OCI-LY3 (cell line): ENCODE measurements at regions not wholly inside any gene's neighbourhood (a gene's known extent, or its start where the extent isn't known, plus 50 kb on each side); places are given as distances from the start of the nearest gene placed in this dataset.

Experiments
- H2AFZ ChIP-seq: fragments of 200-600, 300-600 bp; shearing (Covaris generic); 2 replicates; pipeline ENCODE4 v1.6.0; 2014; ENCODE audit warnings: antibody characterized with exemption, low read depth, low read length
- H3K27ac ChIP-seq: fragments of 200-600, 300-600 bp; sonication (generic); 2 replicates; pipeline ENCODE4 v1.5.1; 2014; ENCODE audit warnings: mild to moderate bottlenecking, low read length, moderate library complexity, mixed read lengths
- H3K27me3 ChIP-seq: fragments of 200-600, 300-600 bp; sonication (generic); 2 replicates; pipeline ENCODE4 v1.6.1; 2014; ENCODE audit warnings: low read depth, low read length, mixed read lengths
- H3K36me3 ChIP-seq: fragments of 200-600, 300-600 bp; sonication (generic); replicated peaks from 2 replicates; pipeline ENCODE3; 2014; ENCODE audit warnings: low read depth, low read length, mixed read lengths
- H3K4me1 ChIP-seq: fragments of 300-600, 200-600 bp; sonication (generic); 2 replicates; pipeline ENCODE4 v1.6.1; 2014; ENCODE audit warnings: low read length, mixed read lengths
- H3K4me2 ChIP-seq: fragments of 200-600, 300-600 bp; sonication (generic); 2 replicates; pipeline ENCODE4 v1.6.1; 2014; ENCODE audit warnings: low read length, mixed read lengths
- H3K4me3 ChIP-seq: fragments of 300-600, 200-600 bp; sonication (generic); 2 replicates; pipeline ENCODE4 v1.5.1; 2014; ENCODE audit warnings: antibody characterized with exemption, mild to moderate bottlenecking, low read length, moderate library complexity
- H3K79me2 ChIP-seq: fragments of 300-600, 200-600 bp; shearing (Covaris generic); 2 replicates; pipeline ENCODE4 v1.6.1; 2014; ENCODE audit warnings: mild to moderate bottlenecking, low read length, mixed read lengths
- H3K9ac ChIP-seq: fragments of 300-600, 200-600 bp; shearing (Covaris generic); 2 replicates; pipeline ENCODE4 v1.6.0; 2014; ENCODE audit warnings: mild to moderate bottlenecking, low read length, moderate library complexity
- H3K9me3 ChIP-seq: fragments of 200-600, 300-600 bp; shearing (Covaris generic); 2 replicates; pipeline ENCODE4 v1.6.1; 2014; ENCODE audit warnings: low read length, mixed read lengths; ENCODE audit not compliant: insufficient read depth
- H4K20me1 ChIP-seq: fragments of 200-600, 300-600 bp; sonication (generic); 2 replicates; pipeline ENCODE4 v1.6.1; 2016; ENCODE audit warnings: low read length, mixed read lengths; ENCODE audit not compliant: insufficient read depth
- EZH2phosphoT487 ChIP-seq: fragments of 200-600 bp; shearing (Covaris generic); IDR thresholded peaks from 2 replicates; pipeline ENCODE4 v1.6.1; 2018; ENCODE audit warnings: antibody characterized with exemption, mixed run types, low read depth
- TF ChIP-seq, protein P1 (sequence below): fragments of 200-600, 300-600 bp; sonication (generic); IDR thresholded peaks from 2 replicates; pipeline ENCODE4 v1.5.1; 2014; ENCODE audit warnings: antibody characterized with exemption, low read length, low read depth

DNA sequence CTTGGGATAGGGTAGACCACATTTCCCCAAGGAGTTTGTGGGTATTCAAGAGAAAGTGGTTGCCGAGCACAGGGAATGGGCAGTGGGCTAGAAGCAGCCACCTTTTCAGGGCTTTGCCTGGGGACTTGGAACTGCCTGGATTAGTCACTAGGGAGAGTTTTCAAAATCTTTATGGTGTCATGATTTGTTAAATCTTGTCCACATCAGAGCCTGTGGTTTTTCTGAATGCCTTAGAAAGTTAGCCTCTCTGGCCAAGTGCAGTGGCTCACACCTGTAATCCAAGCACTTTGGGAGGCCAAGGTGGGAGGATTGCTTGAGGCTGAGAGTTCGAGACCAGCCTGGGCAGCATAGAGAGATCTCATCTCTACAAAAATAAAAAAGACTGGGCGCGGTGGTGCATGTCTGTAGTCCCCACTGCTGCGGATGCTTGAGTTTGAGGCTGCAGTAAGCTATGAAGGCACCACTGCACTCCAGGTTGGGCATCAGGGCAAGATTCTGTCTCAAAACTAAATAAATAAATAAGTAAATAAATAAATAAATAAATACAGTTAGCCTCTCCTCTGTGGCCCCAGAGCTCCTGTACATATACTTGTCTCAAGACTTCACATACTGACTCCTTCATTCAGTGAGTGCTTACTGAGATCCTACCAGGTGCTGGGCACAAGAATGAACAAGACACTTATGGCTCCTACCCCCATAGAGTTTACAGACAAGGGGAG lies 76.3 kb upstream of the HNF1B start:
- peak overlapping the region; percentile 24; the same call in 1 of the 2 replicates for H3K27ac ChIP-seq
- TF ChIP-seq EZH2phosphoT487: no peak
- TF ChIP-seq, protein P1, sequence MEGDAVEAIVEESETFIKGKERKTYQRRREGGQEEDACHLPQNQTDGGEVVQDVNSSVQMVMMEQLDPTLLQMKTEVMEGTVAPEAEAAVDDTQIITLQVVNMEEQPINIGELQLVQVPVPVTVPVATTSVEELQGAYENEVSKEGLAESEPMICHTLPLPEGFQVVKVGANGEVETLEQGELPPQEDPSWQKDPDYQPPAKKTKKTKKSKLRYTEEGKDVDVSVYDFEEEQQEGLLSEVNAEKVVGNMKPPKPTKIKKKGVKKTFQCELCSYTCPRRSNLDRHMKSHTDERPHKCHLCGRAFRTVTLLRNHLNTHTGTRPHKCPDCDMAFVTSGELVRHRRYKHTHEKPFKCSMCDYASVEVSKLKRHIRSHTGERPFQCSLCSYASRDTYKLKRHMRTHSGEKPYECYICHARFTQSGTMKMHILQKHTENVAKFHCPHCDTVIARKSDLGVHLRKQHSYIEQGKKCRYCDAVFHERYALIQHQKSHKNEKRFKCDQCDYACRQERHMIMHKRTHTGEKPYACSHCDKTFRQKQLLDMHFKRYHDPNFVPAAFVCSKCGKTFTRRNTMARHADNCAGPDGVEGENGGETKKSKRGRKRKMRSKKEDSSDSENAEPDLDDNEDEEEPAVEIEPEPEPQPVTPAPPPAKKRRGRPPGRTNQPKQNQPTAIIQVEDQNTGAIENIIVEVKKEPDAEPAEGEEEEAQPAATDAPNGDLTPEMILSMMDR: no peak
- H3K27me3 ChIP-seq: no peaks in the 10 kb centered on the region
- H3K9me3 ChIP-seq: no peaks in the 10 kb centered on the region
- peak overlapping the region; percentile 71 for H3K4me2 ChIP-seq
- H3K9ac ChIP-seq: peak overlapping the region; percentile 42; the same call in 1 of the 2 replicates
- H3K4me1 ChIP-seq: peaks cover 49% of the 10 kb centered on the region
- peak overlapping the region; percentile 82 for H2AFZ ChIP-seq
- peak overlapping the region; percentile 25; the same call in 1 of the 2 replicates for H3K4me3 ChIP-seq
- no peaks in the 10 kb centered on the region for H3K79me2 ChIP-seq
- no peaks in the 10 kb centered on the region for H4K20me1 ChIP-seq
- no peaks in the 10 kb centered on the region for H3K36me3 ChIP-seq

DNA sequence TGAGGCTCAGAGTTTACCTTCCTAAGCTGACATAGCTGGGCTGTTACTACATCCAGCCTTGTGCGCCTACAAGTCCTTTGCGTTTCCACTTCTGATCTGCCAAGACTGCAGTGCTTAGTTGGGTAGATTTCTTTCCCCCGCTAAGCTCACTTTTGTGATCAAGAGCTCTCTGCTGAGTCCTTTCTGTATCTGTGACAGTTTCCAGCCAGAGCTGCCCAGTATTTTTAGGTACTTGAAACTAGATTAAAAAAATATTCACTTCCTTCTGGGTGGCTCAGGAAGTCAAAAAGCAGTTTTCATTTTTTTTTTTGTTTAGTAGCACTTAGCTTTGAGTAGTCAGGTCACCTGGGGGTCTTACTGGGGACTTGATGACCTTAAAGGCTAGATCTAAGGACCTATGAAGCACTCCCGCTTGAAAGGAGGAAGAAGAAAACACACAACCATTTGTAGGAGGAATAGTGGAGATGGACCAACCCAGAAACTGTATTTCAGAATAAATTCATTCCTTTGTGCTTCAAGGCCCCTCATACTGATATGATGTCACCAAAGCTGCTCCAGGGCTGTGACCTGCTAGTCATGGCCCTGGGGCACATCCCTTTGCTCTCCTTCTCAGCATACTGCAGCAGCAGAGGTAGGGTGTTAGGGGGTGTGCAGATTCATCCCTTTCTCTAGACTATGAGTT lies 75.6 kb upstream of the HNF1B start:
- H3K36me3 ChIP-seq: no peaks in the 10 kb centered on the region
- peak overlapping the region; percentile 24 for H3K27ac ChIP-seq
- no peaks in the 10 kb centered on the region for H3K9me3 ChIP-seq
- H3K9ac ChIP-seq: peak overlapping the region; percentile 42
- H4K20me1 ChIP-seq: no peaks in the 10 kb centered on the region
- H3K4me1 ChIP-seq: peaks cover 46% of the 10 kb centered on the region
- H2AFZ ChIP-seq: peak overlapping the region; percentile 82
- peaks cover 2% of the 10 kb centered on the region; the same call in 1 of the 2 replicates for H3K27me3 ChIP-seq
- TF ChIP-seq, protein P1: no peak
- no peak for TF ChIP-seq EZH2phosphoT487
- peak overlapping the region; percentile 25 for H3K4me3 ChIP-seq
- peak overlapping the region; percentile 71 for H3K4me2 ChIP-seq
- H3K79me2 ChIP-seq: no peaks in the 10 kb centered on the region

DNA sequence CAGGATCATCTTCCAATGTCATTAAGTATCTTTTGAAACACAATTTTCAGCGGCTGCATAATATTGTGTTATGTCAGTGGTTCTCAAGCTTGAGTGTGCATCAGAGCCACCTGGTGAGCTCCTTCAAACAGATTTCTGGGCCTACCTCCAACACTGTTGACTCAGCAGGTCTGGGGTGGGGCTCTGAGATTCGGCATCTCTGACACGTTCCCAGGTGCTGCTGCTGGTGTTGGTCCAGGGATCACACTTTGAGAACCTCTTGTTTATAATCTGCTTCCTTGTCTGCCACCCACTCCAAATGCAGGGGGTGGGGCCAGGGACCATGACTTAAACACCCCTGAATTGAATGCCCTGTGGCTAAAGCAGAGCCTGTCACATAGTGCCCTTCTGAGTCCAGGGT lies 73.8 kb upstream of the HNF1B start:
- Histone ChIP-seq H3K4me2 (no peak overlapping the region), H3K9ac (no peak overlapping the region), H3K9me3 (no peaks in the 10 kb centered on the region), H3K79me2 (no peaks in the 10 kb centered on the region), H3K27ac (no peak overlapping the region), H3K4me3 (no peak overlapping the region), H4K20me1 (no peaks in the 10 kb centered on the region), H3K4me1 (peaks cover 31% of the 10 kb centered on the region), H3K36me3 (no peaks in the 10 kb centered on the region), H2AFZ (no peak overlapping the region; the same call in 1 of the 2 replicates), H3K27me3 (peaks cover 17% of the 10 kb centered on the region)
- TF ChIP-seq, protein P1: no peak
- no peak for TF ChIP-seq EZH2phosphoT487

DNA sequence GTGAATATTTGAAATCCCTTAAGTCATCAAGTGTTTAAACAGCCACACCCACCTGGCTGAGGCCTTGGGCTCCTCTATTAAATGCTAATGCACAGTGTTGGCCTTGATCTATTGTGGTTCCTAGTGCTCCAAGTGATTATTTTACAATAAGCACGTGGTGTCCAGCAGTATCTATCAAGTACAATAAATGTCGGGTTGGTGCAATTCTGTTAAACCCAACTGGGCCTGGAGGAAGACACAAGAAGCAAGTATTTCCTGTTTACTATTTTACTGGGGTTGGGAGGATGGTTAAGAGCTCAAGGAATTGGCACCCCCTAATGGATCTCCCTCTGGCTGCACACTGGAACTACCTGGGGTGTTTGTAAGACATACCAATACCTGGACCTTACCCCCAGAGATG lies 72.1 kb upstream of the HNF1B start:
- Histone ChIP-seq H3K27ac (no peak overlapping the region), H4K20me1 (no peaks in the 10 kb centered on the region), H3K4me1 (peaks cover 31% of the 10 kb centered on the region), H3K4me2 (no peak overlapping the region), H3K9ac (no peak overlapping the region), H2AFZ (no peak overlapping the region), H3K27me3 (peaks cover 26% of the 10 kb centered on the region), H3K79me2 (no peaks in the 10 kb centered on the region), H3K36me3 (no peaks in the 10 kb centered on the region), H3K9me3 (no peaks in the 10 kb centered on the region), H3K4me3 (no peak overlapping the region)
- TF ChIP-seq, protein P1: no peak
- TF ChIP-seq EZH2phosphoT487: no peak
